HEK293T (cell line): ENCODE measurements at regions not wholly inside any gene's neighbourhood (a gene's known extent, or its start where the extent isn't known, plus 50 kb on each side); places are given as distances from the start of the nearest gene placed in this dataset.

ENCODE experiments used
- ARNT ChIP-seq: fragments of 450-650 bp; IDR thresholded peaks from 2 replicates; pipeline ENCODE4 v1.6.1; 2017; ENCODE audit warnings: mild to moderate bottlenecking
- SUZ12 ChIP-seq: fragments of 450-650 bp; IDR thresholded peaks from 2 replicates; pipeline ENCODE4 v1.6.1; 2016; ENCODE audit warnings: mild to moderate bottlenecking

DNA sequence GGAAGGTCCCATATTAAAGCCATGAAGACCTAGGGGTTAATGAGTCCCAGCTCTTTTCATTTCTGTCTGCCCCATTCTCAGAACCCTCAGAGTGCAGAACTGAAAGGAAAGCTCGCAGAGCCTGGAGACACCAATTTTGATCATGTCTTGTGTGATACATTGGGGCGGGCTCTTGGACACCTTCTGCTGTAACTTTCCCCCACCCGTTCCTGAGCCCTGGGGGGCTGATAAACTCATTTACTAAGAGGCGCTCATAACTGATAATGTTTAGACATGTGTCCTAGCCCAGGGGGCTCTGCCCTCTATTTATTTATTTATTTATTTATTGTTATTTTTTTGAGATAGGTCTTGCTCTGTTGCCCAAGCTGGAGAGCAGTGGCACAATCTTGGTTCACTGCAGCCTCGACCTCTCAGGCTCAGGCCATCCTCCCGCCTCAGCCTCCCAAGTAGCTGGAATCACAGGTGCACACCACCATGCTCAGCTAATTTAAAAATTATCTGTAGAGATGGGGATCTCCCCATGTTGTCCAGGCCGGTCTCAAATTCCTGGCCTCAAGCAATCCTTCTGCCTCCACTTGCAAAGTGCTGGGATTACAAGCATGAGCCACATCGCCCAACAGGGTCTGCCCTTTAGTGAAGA, 72.4 kb upstream of the HAAO start:
- no peak for TF ChIP-seq ARNT
- TF ChIP-seq SUZ12: no peak
